ENCODE measurements at regions not wholly inside any gene's neighbourhood (a gene's known extent, or its start where the extent isn't known, plus 50 kb on each side); places are given as distances from the start of the nearest gene placed in this dataset.

GRCh38 chr17:79420318-79421243 lies 190.3 kb downstream of the RBFOX3 start:
- peak; percentile 6 for DNase-seq (ENCODE audit: low read depth)

- DNase-seq (ENCODE audit: low read depth), result no peak
Observed at GRCh38 chr17:79417476-79417988, 193.3 kb downstream of the RBFOX3 start.

- DNase-seq (ENCODE audit: low read depth), result no peak
Observed at GRCh38 chr17:79415909-79416308, 194.9 kb downstream of the RBFOX3 start.

GRCh38 chr17:79415365-79415764 lies 195.5 kb downstream of the RBFOX3 start:
- no peak for DNase-seq (ENCODE audit: low read depth)

GRCh38 chr17:79414793-79415211 lies 196.0 kb downstream of the RBFOX3 start:
- DNase-seq (ENCODE audit: low read depth), result no peak

- DNase-seq (ENCODE audit: low read depth), result no peak
Observed at GRCh38 chr17:79414063-79414792, 196.6 kb downstream of the RBFOX3 start.

- no peak for DNase-seq (ENCODE audit: low read depth)
Observed at GRCh38 chr17:79413611-79414010, 197.2 kb downstream of the RBFOX3 start.

- DNase-seq (ENCODE audit: low read depth), result no peak
Observed at GRCh38 chr17:79412886-79413390, 197.9 kb downstream of the RBFOX3 start.

- no peak for DNase-seq (ENCODE audit: low read depth)
Observed at GRCh38 chr17:79412110-79412509, 198.7 kb downstream of the RBFOX3 start.

- DNase-seq (ENCODE audit: low read depth), result no peak
Observed at GRCh38 chr17:79411419-79411818, 199.4 kb downstream of the RBFOX3 start.

- no peak for DNase-seq (ENCODE audit: low read depth)
Observed at GRCh38 chr17:79410681-79411080, 200.2 kb downstream of the RBFOX3 start.

GRCh38 chr17:79408251-79408650 lies 202.6 kb downstream of the RBFOX3 start:
- DNase-seq (ENCODE audit: low read depth), result no peak

GRCh38 chr17:79407385-79407784 lies 203.5 kb downstream of the RBFOX3 start:
- DNase-seq (ENCODE audit: low read depth), result no peak

GRCh38 chr17:79406316-79406715 lies 204.5 kb downstream of the RBFOX3 start:
- no peak for DNase-seq (ENCODE audit: low read depth)

- no peak for DNase-seq (ENCODE audit: low read depth)
Observed at GRCh38 chr17:79405823-79406222, 205.0 kb downstream of the RBFOX3 start.

- no peak for DNase-seq (ENCODE audit: low read depth)
Observed at GRCh38 chr17:79404136-79404911, 206.5 kb downstream of the RBFOX3 start.

GRCh38 chr17:79401704-79402674 lies 208.9 kb downstream of the RBFOX3 start:
- DNase-seq (ENCODE audit: low read depth), result no peak

GRCh38 chr17:79400989-79401703 lies 209.7 kb downstream of the RBFOX3 start:
- DNase-seq (ENCODE audit: low read depth), result peak; percentile 61

- DNase-seq (ENCODE audit: low read depth), result no peak
Observed at GRCh38 chr17:79399610-79400144, 211.2 kb downstream of the RBFOX3 start.

- no peak for DNase-seq (ENCODE audit: low read depth)
Observed at GRCh38 chr17:79398441-79398840, 212.4 kb downstream of the RBFOX3 start.

Data from activated T-helper 9 cell treated with anti-CD3 and anti-CD28 coated beads, Interleukin-2, amount 50 U/mL, for 16 hours (primary cell).